HL-60 (cell line): ENCODE measurements at regions not wholly inside any gene's neighbourhood (a gene's known extent, or its start where the extent isn't known, plus 50 kb on each side); places are given as distances from the start of the nearest gene placed in this dataset.

Source experiments
- DNase-seq, 2 experiments: peaks; one replicate each; pipeline ENCODE4 v3.0.0-alpha.2; 2010 to 2020; ENCODE audit warnings: low read depth in 1 of 2, low spot score in 1 of 2
- H3K27ac ChIP-seq: fragments of 250-450 bp; sonication (Bioruptor Pico); replicated peaks from 2 replicates; pipeline ENCODE4 v1.5.1; 2020; ENCODE audit warnings: mild to moderate bottlenecking, moderate library complexity
- H3K27me3 ChIP-seq: fragments of 250-450 bp; sonication (Bioruptor Pico); 2 replicates; pipeline ENCODE4 v1.5.1; 2021; ENCODE audit warnings: mild to moderate bottlenecking, moderate library complexity; ENCODE audit not compliant: insufficient read depth, poor library complexity, severe bottlenecking
- H3K4me3 ChIP-seq: replicated peaks from 2 replicates; pipeline ENCODE4 v1.5.1; 2011; ENCODE audit warnings: mild to moderate bottlenecking, control low read depth, low read length; ENCODE audit not compliant: insufficient read depth
- GABPA ChIP-seq: IDR thresholded peaks from 2 replicates; pipeline ENCODE4 v1.6.1; 2012; ENCODE audit warnings: low read depth
- POLR2AphosphoS5 ChIP-seq: IDR thresholded peaks from 2 replicates; pipeline ENCODE4 v1.6.1; 2012; ENCODE audit warnings: low read depth
- SPI1 ChIP-seq: IDR thresholded peaks from 2 replicates; pipeline ENCODE4 v1.6.1; 2012; ENCODE audit warnings: low read depth, mild to moderate bottlenecking, borderline replicate concordance
- TF ChIP-seq, protein P1 (sequence below): IDR thresholded peaks from one replicate; pipeline ENCODE4 v1.5.1; 2011; ENCODE audit warnings: low read length, control low read depth, inconsistent platforms; ENCODE audit not compliant: insufficient read depth
- TF ChIP-seq, protein P2 (sequence below): IDR thresholded peaks from 2 replicates; pipeline ENCODE4 v1.6.1; 2012; ENCODE audit warnings: low read depth; ENCODE audit not compliant: insufficient replicate concordance

GRCh38 chr3:15899388-15899787 is 101.6 kb upstream of the ANKRD28 start:
- H3K4me3 ChIP-seq = no peak overlapping the region
- DNase-seq = peak in 1 of 2 experiments; percentile 14
- no peak overlapping the region for H3K27ac ChIP-seq
- no peaks in the 10 kb centered on the region for H3K27me3 ChIP-seq
- TF ChIP-seq SPI1 (no peak), GABPA (no peak), POLR2AphosphoS5 (no peak)
- TF ChIP-seq, protein P1, sequence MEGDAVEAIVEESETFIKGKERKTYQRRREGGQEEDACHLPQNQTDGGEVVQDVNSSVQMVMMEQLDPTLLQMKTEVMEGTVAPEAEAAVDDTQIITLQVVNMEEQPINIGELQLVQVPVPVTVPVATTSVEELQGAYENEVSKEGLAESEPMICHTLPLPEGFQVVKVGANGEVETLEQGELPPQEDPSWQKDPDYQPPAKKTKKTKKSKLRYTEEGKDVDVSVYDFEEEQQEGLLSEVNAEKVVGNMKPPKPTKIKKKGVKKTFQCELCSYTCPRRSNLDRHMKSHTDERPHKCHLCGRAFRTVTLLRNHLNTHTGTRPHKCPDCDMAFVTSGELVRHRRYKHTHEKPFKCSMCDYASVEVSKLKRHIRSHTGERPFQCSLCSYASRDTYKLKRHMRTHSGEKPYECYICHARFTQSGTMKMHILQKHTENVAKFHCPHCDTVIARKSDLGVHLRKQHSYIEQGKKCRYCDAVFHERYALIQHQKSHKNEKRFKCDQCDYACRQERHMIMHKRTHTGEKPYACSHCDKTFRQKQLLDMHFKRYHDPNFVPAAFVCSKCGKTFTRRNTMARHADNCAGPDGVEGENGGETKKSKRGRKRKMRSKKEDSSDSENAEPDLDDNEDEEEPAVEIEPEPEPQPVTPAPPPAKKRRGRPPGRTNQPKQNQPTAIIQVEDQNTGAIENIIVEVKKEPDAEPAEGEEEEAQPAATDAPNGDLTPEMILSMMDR = no peak
- TF ChIP-seq, protein P2, sequence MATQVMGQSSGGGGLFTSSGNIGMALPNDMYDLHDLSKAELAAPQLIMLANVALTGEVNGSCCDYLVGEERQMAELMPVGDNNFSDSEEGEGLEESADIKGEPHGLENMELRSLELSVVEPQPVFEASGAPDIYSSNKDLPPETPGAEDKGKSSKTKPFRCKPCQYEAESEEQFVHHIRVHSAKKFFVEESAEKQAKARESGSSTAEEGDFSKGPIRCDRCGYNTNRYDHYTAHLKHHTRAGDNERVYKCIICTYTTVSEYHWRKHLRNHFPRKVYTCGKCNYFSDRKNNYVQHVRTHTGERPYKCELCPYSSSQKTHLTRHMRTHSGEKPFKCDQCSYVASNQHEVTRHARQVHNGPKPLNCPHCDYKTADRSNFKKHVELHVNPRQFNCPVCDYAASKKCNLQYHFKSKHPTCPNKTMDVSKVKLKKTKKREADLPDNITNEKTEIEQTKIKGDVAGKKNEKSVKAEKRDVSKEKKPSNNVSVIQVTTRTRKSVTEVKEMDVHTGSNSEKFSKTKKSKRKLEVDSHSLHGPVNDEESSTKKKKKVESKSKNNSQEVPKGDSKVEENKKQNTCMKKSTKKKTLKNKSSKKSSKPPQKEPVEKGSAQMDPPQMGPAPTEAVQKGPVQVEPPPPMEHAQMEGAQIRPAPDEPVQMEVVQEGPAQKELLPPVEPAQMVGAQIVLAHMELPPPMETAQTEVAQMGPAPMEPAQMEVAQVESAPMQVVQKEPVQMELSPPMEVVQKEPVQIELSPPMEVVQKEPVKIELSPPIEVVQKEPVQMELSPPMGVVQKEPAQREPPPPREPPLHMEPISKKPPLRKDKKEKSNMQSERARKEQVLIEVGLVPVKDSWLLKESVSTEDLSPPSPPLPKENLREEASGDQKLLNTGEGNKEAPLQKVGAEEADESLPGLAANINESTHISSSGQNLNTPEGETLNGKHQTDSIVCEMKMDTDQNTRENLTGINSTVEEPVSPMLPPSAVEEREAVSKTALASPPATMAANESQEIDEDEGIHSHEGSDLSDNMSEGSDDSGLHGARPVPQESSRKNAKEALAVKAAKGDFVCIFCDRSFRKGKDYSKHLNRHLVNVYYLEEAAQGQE = no peak

- DNase-seq = no peak
- Histone ChIP-seq H3K4me3 (no peak overlapping the region), H3K27me3 (no peaks in the 10 kb centered on the region), H3K27ac (no peak overlapping the region)
- TF ChIP-seq SPI1 = no peak
- TF ChIP-seq POLR2AphosphoS5 = no peak
- TF ChIP-seq, protein P1 = no peak
- TF ChIP-seq GABPA = no peak
- TF ChIP-seq, protein P2 = no peak
Observed at GRCh38 chr3:15903164-15903563, 105.4 kb upstream of the ANKRD28 start.

DNA sequence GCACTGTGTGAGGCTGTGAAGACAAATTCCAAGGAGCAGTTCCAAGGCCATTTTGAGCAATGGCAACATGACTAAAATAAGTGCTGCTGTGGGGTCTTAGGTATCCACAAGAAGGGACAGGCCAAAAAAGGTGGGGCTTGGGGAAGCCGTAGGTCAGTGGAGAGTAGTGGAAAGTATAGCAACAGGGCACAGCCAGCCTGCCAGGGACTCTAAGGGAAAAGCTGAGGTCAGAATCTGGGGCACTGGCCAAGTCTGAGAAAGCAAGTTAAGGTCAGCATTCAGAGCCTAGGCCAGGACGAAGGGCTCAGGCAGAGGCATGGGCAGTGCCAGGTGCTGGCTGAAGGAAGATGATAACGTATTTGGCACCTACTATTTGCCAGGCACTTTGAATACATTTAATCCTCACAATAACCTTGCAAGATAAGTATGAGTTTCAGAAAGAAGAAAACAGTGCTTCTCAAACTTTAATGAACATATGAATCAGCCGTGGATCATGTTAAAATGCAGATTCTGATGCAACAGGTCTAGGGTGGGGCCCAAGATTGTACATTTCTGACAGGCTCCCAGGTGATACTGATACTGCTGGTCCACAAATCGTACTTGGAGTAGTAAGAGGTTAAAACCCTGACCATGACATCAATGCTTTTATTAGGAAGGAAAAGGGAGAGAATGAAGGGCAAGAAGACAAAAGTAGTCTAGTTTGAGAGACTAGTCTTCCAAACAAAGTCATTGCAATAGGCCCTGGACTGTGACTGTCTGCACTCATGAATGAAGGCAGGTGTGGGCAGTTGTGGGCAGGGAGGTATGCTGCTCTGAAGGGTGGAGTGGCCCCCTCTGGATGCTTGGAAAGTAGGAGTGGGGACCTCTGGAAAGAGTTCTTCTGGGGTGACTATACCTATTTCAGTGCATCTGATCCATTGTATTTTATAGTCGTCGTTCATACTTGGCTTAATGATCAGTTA is 106.3 kb upstream of the ANKRD28 start:
- DNase-seq = no peak
- Histone ChIP-seq H3K4me3 (no peak overlapping the region), H3K27me3 (no peaks in the 10 kb centered on the region), H3K27ac (no peak overlapping the region)
- no peak for TF ChIP-seq GABPA
- TF ChIP-seq, protein P1 = no peak
- no peak for TF ChIP-seq POLR2AphosphoS5
- TF ChIP-seq, protein P2 = no peak
- TF ChIP-seq SPI1 = no peak
